ENCODE measurements at regions not wholly inside any gene's neighbourhood (a gene's known extent, or its start where the extent isn't known, plus 50 kb on each side); places are given as distances from the start of the nearest gene placed in this dataset.
"Not testable (repeated sequence)": the region's sequence is repeated elsewhere in the genome, so short reads cannot be mapped to it uniquely, and the experiment has no call there.

- H3K4me3 ChIP-seq (ENCODE audit: low read depth, low read length), result no peak overlapping the region
- no peak for TF ChIP-seq CTCF (IDR thresholded peaks at IDR 0.05; ENCODE audit: control insufficient read depth, extremely low read depth, insufficient read depth)
- no peak for DNase-seq (ENCODE audit: low read depth)
These were observed 62.6 kb upstream of the MEX3C start for GRCh38 chr18:51260118-51260517.

GRCh38 chr18:51266077-51266476 is 68.6 kb upstream of the MEX3C start:
- not testable (repeated sequence) for H3K4me3 ChIP-seq (ENCODE audit: low read depth, low read length); DNase-seq (ENCODE audit: low read depth)

GRCh38 chr18:51266773-51267172 is 69.3 kb upstream of the MEX3C start:
- DNase-seq (ENCODE audit: low read depth), result no peak
- no peak overlapping the region for H3K4me3 ChIP-seq (ENCODE audit: low read depth, low read length)
- TF ChIP-seq CTCF (IDR thresholded peaks at IDR 0.05; ENCODE audit: control insufficient read depth, extremely low read depth, insufficient read depth), result no peak

- no peak for TF ChIP-seq CTCF (IDR thresholded peaks at IDR 0.05; ENCODE audit: control insufficient read depth, extremely low read depth, insufficient read depth)
- DNase-seq (ENCODE audit: low read depth), result peak; percentile 50
- no peak overlapping the region for H3K4me3 ChIP-seq (ENCODE audit: low read depth, low read length)
These were observed 76.0 kb upstream of the MEX3C start for GRCh38 chr18:51273437-51273836.

GRCh38 chr18:51275712-51276476 is 78.4 kb upstream of the MEX3C start:
- no peak for DNase-seq (ENCODE audit: low read depth)

GRCh38 chr18:51278045-51278649 is 80.7 kb upstream of the MEX3C start:
- H3K4me3 ChIP-seq (ENCODE audit: low read depth, low read length), result no peak overlapping the region
- peak; percentile 39 for DNase-seq (ENCODE audit: low read depth)
- TF ChIP-seq CTCF (IDR thresholded peaks at IDR 0.05; ENCODE audit: control insufficient read depth, extremely low read depth, insufficient read depth), result peak; percentile 86

More at GRCh38 chr18:51275712-51276476, 78.4 kb upstream of the MEX3C start:
- H3K4me3 ChIP-seq (ENCODE audit: low read depth, low read length), result no peak overlapping the region
- TF ChIP-seq CTCF (IDR thresholded peaks at IDR 0.05; ENCODE audit: control insufficient read depth, extremely low read depth, insufficient read depth), result no peak

GRCh38 chr18:51279367-51279984 is 82.0 kb upstream of the MEX3C start:
- TF ChIP-seq CTCF (IDR thresholded peaks at IDR 0.05; ENCODE audit: control insufficient read depth, extremely low read depth, insufficient read depth), result no peak
- H3K4me3 ChIP-seq (ENCODE audit: low read depth, low read length), result no peak overlapping the region
- DNase-seq (ENCODE audit: low read depth), result no peak

All from LNCaP clone FGC (cell line).